ENCODE measurements at regions not wholly inside any gene's neighbourhood (a gene's known extent, or its start where the extent isn't known, plus 50 kb on each side); places are given as distances from the start of the nearest gene placed in this dataset.
A peak's percentile ranks its signal among the peaks of the same experiment; 100 is the strongest.

- DNase-seq, result no peak
- no peaks in the 10 kb centered on the region for H3K9me2 ChIP-seq (ENCODE audit: insufficient read depth)
- ChIA-PET POLR2A (ENCODE audit: unreplicated experiment) (no interaction called here), CTCF (no interaction called here)
- no peaks in the 10 kb centered on the region for H3K36me3 ChIP-seq (ENCODE audit: low read depth)
- no peak overlapping the region for H3K4me3 ChIP-seq
- no peaks in the 10 kb centered on the region for H3K79me2 ChIP-seq (ENCODE audit: low read depth)
- H3K27me3 ChIP-seq (ENCODE audit: insufficient read depth, low read depth), result no peaks in the 10 kb centered on the region
- no peak overlapping the region for H3K4me2 ChIP-seq
- no TSS peak for BruUV-seq (replicated peaks)
- no peaks in the 10 kb centered on the region for H3K9me3 ChIP-seq (ENCODE audit: insufficient read depth, low read depth)
- no peaks in the 10 kb centered on the region for H3K4me1 ChIP-seq (replicated peaks; ENCODE audit: insufficient read depth)
- no peak overlapping the region for H2AFZ ChIP-seq
- TF ChIP-seq CTCF (conservative IDR thresholded peaks at IDR 0.05), result no peak
- TF ChIP-seq EZH2 (IDR thresholded peaks at IDR 0.05; ENCODE audit: low read depth), result no peak
- no peak overlapping the region for H3K27ac ChIP-seq
- no peaks in the 10 kb centered on the region for H4K20me1 ChIP-seq (ENCODE audit: insufficient read depth)
- intact Hi-C loops (cut with micrococcal nuclease; ENCODE audit: unreplicated experiment), result no loop called here
- no peaks in the 10 kb centered on the region for H3F3A ChIP-seq (ENCODE audit: insufficient read depth, low read depth)
Observed at GRCh38 chr6:26254724-26255123, 110.3 kb upstream of the BTN3A2 start.

GRCh38 chr6:26257272-26257671, 107.7 kb upstream of the BTN3A2 start:
- Histone ChIP-seq H3F3A (ENCODE audit: insufficient read depth, low read depth) (no peaks in the 10 kb centered on the region), H4K20me1 (ENCODE audit: insufficient read depth) (no peaks in the 10 kb centered on the region), H3K79me2 (ENCODE audit: low read depth) (no peaks in the 10 kb centered on the region), H3K4me3 (no peak overlapping the region), H3K27me3 (ENCODE audit: insufficient read depth, low read depth) (no peaks in the 10 kb centered on the region), H3K9me3 (ENCODE audit: insufficient read depth, low read depth) (no peaks in the 10 kb centered on the region), H3K36me3 (ENCODE audit: low read depth) (no peaks in the 10 kb centered on the region), H3K27ac (no peak overlapping the region), H3K9me2 (ENCODE audit: insufficient read depth) (no peaks in the 10 kb centered on the region), H3K4me1 (replicated peaks; ENCODE audit: insufficient read depth) (no peaks in the 10 kb centered on the region), H2AFZ (no peak overlapping the region), H3K4me2 (no peak overlapping the region)
- no TSS peak for BruUV-seq (replicated peaks)
- POLR2A ChIA-PET (ENCODE audit: unreplicated experiment), result no interaction called here
- DNase-seq, result no peak
- TF ChIP-seq EZH2 (IDR thresholded peaks at IDR 0.05; ENCODE audit: low read depth), result no peak
- no peak for TF ChIP-seq CTCF (conservative IDR thresholded peaks at IDR 0.05)
- CTCF ChIA-PET, result no interaction called here
- intact Hi-C loops (cut with micrococcal nuclease; ENCODE audit: unreplicated experiment), result no loop called here

- no peaks in the 10 kb centered on the region for H4K20me1 ChIP-seq (ENCODE audit: insufficient read depth)
- no peak overlapping the region for H3K4me3 ChIP-seq
- no peak overlapping the region for H3K4me2 ChIP-seq
- no peaks in the 10 kb centered on the region for H3F3A ChIP-seq (ENCODE audit: insufficient read depth, low read depth)
- no peak overlapping the region for H2AFZ ChIP-seq
- TF ChIP-seq CTCF (conservative IDR thresholded peaks at IDR 0.05) (peak; percentile 33; the same call in 1 of the 2 replicates), EZH2 (IDR thresholded peaks at IDR 0.05; ENCODE audit: low read depth) (no peak)
- H3K27me3 ChIP-seq (ENCODE audit: insufficient read depth, low read depth), result no peaks in the 10 kb centered on the region
- no TSS peak for BruUV-seq (replicated peaks)
- H3K27ac ChIP-seq, result no peak overlapping the region
- intact Hi-C loops (cut with micrococcal nuclease; ENCODE audit: unreplicated experiment), result no loop called here
- POLR2A ChIA-PET (ENCODE audit: unreplicated experiment), result interaction anchor here (0.5 kb wide), 1 partner anchor 43 kb away, joined by 3 read pairs; no protein-coding TSS in a partner anchor
- H3K79me2 ChIP-seq (ENCODE audit: low read depth), result no peaks in the 10 kb centered on the region
- CTCF ChIA-PET, result no interaction called here
- H3K9me2 ChIP-seq (ENCODE audit: insufficient read depth), result no peaks in the 10 kb centered on the region
- DNase-seq, result no peak
- no peaks in the 10 kb centered on the region for H3K36me3 ChIP-seq (ENCODE audit: low read depth)
- H3K9me3 ChIP-seq (ENCODE audit: insufficient read depth, low read depth), result no peaks in the 10 kb centered on the region
- no peaks in the 10 kb centered on the region for H3K4me1 ChIP-seq (replicated peaks; ENCODE audit: insufficient read depth)
Observed at GRCh38 chr6:26258212-26258977, 106.6 kb upstream of the BTN3A2 start.
